GM23338 (cell line): ENCODE measurements at regions not wholly inside any gene's neighbourhood (a gene's known extent, or its start where the extent isn't known, plus 50 kb on each side); places are given as distances from the start of the nearest gene placed in this dataset.

Experiments
- ATAC-seq: fragments of 200-7000 bp; cut with Tn5 transposase; 3 replicates; pipeline ENCODE4 v1.9.1; 2020
- DNase-seq: peaks from one replicate; pipeline ENCODE4 v3.0.0-alpha.2; 2015; ENCODE audit warnings: low spot score
- H2AFZ ChIP-seq: fragments of 200-600 bp; sonication (generic); 2 replicates; pipeline ENCODE4 v1.8.0; 2016; ENCODE audit warnings: antibody characterized with exemption, mild to moderate bottlenecking, moderate library complexity
- H3F3A ChIP-seq: fragments of 200-600 bp; sonication (generic); replicated peaks from 2 replicates; pipeline ENCODE4 v1.8.0; 2017; ENCODE audit warnings: antibody characterized with exemption, mixed run types, low read depth
- H3K27ac ChIP-seq: fragments of 200-600 bp; sonication (generic); 2 replicates; pipeline ENCODE4 v1.6.1; 2016; ENCODE audit warnings: low read depth
- H3K27me3 ChIP-seq: fragments of 200-600 bp; sonication (generic); 2 replicates; pipeline ENCODE4 v1.8.0; 2016; ENCODE audit warnings: mild to moderate bottlenecking, mixed run types, moderate library complexity; ENCODE audit not compliant: insufficient read depth
- H3K36me3 ChIP-seq: fragments of 200-600 bp; sonication (generic); 2 replicates; pipeline ENCODE4 v1.8.0; 2016; ENCODE audit warnings: mild to moderate bottlenecking; ENCODE audit not compliant: insufficient read depth
- H3K4me1 ChIP-seq: fragments of 200-600 bp; sonication (generic); 2 replicates; pipeline ENCODE4 v1.8.0; 2016; ENCODE audit warnings: mild to moderate bottlenecking, moderate library complexity; ENCODE audit not compliant: insufficient read depth
- H3K4me2 ChIP-seq: fragments of 200-600 bp; sonication (generic); 2 replicates; pipeline ENCODE4 v1.7.1; 2017; ENCODE audit warnings: mixed run types
- H3K4me3 ChIP-seq: fragments of 200-600 bp; sonication (generic); 2 replicates; pipeline ENCODE4 v1.6.1; 2016; ENCODE audit warnings: mixed run types
- H3K79me2 ChIP-seq: fragments of 200-600 bp; sonication (generic); replicated peaks from 2 replicates; pipeline ENCODE4 v1.8.0; 2017; ENCODE audit warnings: mild to moderate bottlenecking; ENCODE audit not compliant: insufficient read depth
- H3K9me2 ChIP-seq: fragments of 200-600 bp; sonication (generic); 2 replicates; pipeline ENCODE4 v1.8.0; 2017; ENCODE audit not compliant: insufficient read depth
- H4K20me1 ChIP-seq: fragments of 200-600 bp; sonication (generic); replicated peaks from 2 replicates; pipeline ENCODE4 v1.8.0; 2017; ENCODE audit warnings: mild to moderate bottlenecking; ENCODE audit not compliant: insufficient read depth
- H3K27ac Mint-ChIP-seq: 2 replicates; pipeline ENCODE4 v1.8.0; 2020; ENCODE audit warnings: inconsistent platforms, mild to moderate bottlenecking, moderate library complexity, mixed read lengths
- H3K27me3 Mint-ChIP-seq: 3 replicates; pipeline ENCODE4 v1.8.0; 2022; ENCODE audit warnings: low read depth, mild to moderate bottlenecking, moderate library complexity, mixed read lengths, inconsistent platforms; ENCODE audit not compliant: insufficient read depth, poor library complexity
- H3K36me3 Mint-ChIP-seq: 3 replicates; pipeline ENCODE4 v1.8.0; 2021; ENCODE audit warnings: low read depth, mild to moderate bottlenecking, inconsistent platforms, moderate library complexity, mixed read lengths
- H3K4me1 Mint-ChIP-seq: 3 replicates; pipeline ENCODE4 v1.8.0; 2020; ENCODE audit warnings: mild to moderate bottlenecking, inconsistent platforms, mixed read lengths
- H3K4me3 Mint-ChIP-seq: 3 replicates; pipeline ENCODE4 v1.8.0; 2021; ENCODE audit warnings: moderate library complexity, mild to moderate bottlenecking, inconsistent platforms, mixed read lengths
- H3K9me3 Mint-ChIP-seq: 3 replicates; pipeline ENCODE4 v1.8.0; 2020; ENCODE audit warnings: moderate library complexity, mild to moderate bottlenecking, inconsistent platforms, mixed read lengths
- CREB1 ChIP-seq: fragments of 250-450 bp; sonication (Bioruptor Pico); IDR thresholded peaks from 2 replicates; pipeline ENCODE4 v1.5.0; 2020; ENCODE audit warnings: low read depth, mild to moderate bottlenecking, moderate library complexity
- EZH2 ChIP-seq: fragments of 200-600 bp; sonication (generic); IDR thresholded peaks from one replicate; pipeline ENCODE4 v1.8.0; 2017; ENCODE audit warnings: antibody characterized with exemption, mild to moderate bottlenecking, low read depth; ENCODE audit not compliant: unreplicated experiment
- EZH2phosphoT487 ChIP-seq: fragments of 200-600 bp; sonication (generic); IDR thresholded peaks from one replicate; pipeline ENCODE4 v1.8.1; 2018; ENCODE audit warnings: antibody characterized with exemption; ENCODE audit not compliant: unreplicated experiment
- JUNB ChIP-seq: IDR thresholded peaks from one replicate; pipeline ENCODE4 v1.6.1; 2016; ENCODE audit warnings: antibody characterized with exemption; ENCODE audit not compliant: unreplicated experiment
- NANOG ChIP-seq: IDR thresholded peaks from 2 replicates; pipeline ENCODE4 v1.6.1; 2016; ENCODE audit warnings: antibody characterized with exemption, borderline replicate concordance
- POLR2AphosphoS5 ChIP-seq: IDR thresholded peaks from 2 replicates; pipeline ENCODE4 v1.6.1; 2016; ENCODE audit warnings: antibody characterized with exemption, low read depth
- STAT1 ChIP-seq: IDR thresholded peaks from one replicate; pipeline ENCODE4 v1.6.1; 2016; ENCODE audit warnings: antibody characterized with exemption; ENCODE audit not compliant: unreplicated experiment
- ZNF114 ChIP-seq: fragments of 250-450 bp; sonication (Bioruptor Pico); IDR thresholded peaks from 2 replicates; pipeline ENCODE4 v1.5.0; 2020; ENCODE audit warnings: mild to moderate bottlenecking, moderate library complexity
- ZNF331 ChIP-seq: fragments of 250-450 bp; sonication (Bioruptor Pico); IDR thresholded peaks from 2 replicates; pipeline ENCODE4 v1.5.0; 2020; ENCODE audit warnings: low read depth, mild to moderate bottlenecking, moderate library complexity
- TF ChIP-seq, protein P1 (sequence below): fragments of 250-450 bp; sonication (Bioruptor Pico); IDR thresholded peaks from 2 replicates; pipeline ENCODE4 v1.5.0; 2020; ENCODE audit warnings: mild to moderate bottlenecking, moderate library complexity
- TF ChIP-seq, protein P2 (sequence below): IDR thresholded peaks from 2 replicates; pipeline ENCODE4 v1.6.1; 2016; ENCODE audit warnings: antibody characterized with exemption
- TF ChIP-seq, protein P3 (sequence below), 2 experiments: fragments of 200-600 bp in 1 of 2; sonication (generic) in 1 of 2; conservative IDR thresholded peaks; 2 replicates each; pipeline versions ENCODE4 v1.5.1 to v1.6.1; 2016 to 2017; ENCODE audit warnings: antibody characterized with exemption in 2 of 2, low read depth in 2 of 2, mild to moderate bottlenecking in 2 of 2, moderate library complexity in 1 of 2
- TF ChIP-seq, protein P4 (sequence below): IDR thresholded peaks from one replicate; pipeline ENCODE4 v1.6.1; 2018; ENCODE audit warnings: antibody characterized with exemption; ENCODE audit not compliant: unreplicated experiment

DNA sequence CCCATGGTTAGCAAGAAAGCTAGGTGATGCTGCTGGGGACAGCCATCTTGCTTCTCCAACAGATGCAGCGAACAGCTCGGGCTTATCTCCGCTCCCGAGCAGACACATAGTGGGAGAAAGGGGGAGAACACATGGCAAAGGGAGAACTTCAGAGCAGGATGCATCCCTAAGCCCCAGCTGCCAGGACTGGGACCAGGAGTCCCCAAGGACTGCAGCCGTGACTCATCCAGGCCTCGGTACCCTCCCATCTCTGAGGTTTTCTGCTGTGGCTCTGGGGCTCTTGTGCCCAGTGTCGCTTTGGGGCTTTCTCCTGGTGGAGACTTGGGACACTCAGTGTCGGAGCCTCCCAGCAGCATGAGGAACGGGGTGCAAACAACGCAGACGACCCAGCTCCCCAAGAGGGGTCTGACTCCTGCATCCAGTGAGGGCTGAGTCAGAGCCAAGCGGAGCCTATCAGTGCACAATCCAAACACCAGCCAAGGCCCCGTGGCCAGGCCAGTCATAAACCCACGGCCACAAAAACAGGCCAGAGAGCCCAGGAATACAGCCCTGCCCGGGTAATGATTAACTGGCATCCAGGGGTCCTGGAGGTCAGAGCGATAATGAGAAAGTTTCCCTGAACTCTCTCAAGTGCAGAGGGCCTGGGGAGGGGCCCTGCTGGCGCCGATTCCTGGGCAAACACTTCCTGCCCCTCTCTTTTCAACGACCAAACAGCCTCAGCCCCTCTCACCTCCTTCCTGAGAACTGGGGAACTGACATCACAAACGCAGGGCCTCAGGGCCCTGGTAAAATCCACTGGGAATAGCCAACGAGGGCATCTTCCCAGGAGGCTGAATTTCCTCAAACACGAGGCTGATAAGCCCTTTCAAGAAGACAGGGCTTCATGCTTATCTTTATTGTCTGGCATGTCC, 202.9 kb downstream of the USP12 start:
- DNase-seq (no peak), ATAC-seq (no peak)
- H3K27me3 ChIP-seq, result no peaks in the 10 kb centered on the region
- no peaks in the 10 kb centered on the region for H4K20me1 ChIP-seq
- TF ChIP-seq ZNF331 (no peak), ZNF114 (CRISPR knock-in tag) (no peak), JUNB (no peak), POLR2AphosphoS5 (no peak), EZH2 (no peak), CREB1 (CRISPR knock-in tag) (no peak), NANOG (no peak), EZH2phosphoT487 (no peak), STAT1 (no peak)
- TF ChIP-seq, protein P1, sequence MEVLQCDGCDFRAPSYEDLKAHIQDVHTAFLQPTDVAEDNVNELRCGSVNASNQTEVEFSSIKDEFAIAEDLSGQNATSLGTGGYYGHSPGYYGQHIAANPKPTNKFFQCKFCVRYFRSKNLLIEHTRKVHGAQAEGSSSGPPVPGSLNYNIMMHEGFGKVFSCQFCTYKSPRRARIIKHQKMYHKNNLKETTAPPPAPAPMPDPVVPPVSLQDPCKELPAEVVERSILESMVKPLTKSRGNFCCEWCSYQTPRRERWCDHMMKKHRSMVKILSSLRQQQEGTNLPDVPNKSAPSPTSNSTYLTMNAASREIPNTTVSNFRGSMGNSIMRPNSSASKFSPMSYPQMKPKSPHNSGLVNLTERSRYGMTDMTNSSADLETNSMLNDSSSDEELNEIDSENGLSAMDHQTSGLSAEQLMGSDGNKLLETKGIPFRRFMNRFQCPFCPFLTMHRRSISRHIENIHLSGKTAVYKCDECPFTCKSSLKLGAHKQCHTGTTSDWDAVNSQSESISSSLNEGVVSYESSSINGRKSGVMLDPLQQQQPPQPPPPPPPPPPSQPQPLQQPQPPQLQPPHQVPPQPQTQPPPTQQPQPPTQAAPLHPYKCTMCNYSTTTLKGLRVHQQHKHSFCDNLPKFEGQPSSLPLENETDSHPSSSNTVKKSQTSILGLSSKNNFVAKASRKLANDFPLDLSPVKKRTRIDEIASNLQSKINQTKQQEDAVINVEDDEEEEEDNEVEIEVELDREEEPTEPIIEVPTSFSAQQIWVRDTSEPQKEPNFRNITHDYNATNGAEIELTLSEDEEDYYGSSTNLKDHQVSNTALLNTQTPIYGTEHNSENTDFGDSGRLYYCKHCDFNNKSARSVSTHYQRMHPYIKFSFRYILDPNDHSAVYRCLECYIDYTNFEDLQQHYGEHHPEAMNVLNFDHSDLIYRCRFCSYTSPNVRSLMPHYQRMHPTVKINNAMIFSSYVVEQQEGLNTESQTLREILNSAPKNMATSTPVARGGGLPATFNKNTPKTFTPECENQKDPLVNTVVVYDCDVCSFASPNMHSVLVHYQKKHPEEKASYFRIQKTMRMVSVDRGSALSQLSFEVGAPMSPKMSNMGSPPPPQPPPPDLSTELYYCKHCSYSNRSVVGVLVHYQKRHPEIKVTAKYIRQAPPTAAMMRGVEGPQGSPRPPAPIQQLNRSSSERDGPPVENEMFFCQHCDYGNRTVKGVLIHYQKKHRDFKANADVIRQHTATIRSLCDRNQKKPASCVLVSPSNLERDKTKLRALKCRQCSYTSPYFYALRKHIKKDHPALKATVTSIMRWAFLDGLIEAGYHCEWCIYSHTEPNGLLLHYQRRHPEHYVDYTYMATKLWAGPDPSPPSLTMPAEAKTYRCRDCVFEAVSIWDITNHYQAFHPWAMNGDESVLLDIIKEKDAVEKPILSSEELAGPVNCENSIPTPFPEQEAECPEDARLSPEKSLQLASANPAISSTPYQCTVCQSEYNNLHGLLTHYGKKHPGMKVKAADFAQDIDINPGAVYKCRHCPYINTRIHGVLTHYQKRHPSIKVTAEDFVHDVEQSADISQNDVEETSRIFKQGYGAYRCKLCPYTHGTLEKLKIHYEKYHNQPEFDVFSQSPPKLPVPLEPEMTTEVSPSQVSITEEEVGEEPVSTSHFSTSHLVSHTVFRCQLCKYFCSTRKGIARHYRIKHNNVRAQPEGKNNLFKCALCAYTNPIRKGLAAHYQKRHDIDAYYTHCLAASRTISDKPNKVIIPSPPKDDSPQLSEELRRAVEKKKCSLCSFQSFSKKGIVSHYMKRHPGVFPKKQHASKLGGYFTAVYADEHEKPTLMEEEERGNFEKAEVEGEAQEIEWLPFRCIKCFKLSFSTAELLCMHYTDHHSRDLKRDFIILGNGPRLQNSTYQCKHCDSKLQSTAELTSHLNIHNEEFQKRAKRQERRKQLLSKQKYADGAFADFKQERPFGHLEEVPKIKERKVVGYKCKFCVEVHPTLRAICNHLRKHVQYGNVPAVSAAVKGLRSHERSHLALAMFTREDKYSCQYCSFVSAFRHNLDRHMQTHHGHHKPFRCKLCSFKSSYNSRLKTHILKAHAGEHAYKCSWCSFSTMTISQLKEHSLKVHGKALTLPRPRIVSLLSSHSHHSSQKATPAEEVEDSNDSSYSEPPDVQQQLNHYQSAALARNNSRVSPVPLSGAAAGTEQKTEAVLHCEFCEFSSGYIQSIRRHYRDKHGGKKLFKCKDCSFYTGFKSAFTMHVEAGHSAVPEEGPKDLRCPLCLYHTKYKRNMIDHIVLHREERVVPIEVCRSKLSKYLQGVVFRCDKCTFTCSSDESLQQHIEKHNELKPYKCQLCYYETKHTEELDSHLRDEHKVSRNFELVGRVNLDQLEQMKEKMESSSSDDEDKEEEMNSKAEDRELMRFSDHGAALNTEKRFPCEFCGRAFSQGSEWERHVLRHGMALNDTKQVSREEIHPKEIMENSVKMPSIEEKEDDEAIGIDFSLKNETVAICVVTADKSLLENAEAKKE (CRISPR knock-in tag), result no peak
- TF ChIP-seq, protein P2, sequence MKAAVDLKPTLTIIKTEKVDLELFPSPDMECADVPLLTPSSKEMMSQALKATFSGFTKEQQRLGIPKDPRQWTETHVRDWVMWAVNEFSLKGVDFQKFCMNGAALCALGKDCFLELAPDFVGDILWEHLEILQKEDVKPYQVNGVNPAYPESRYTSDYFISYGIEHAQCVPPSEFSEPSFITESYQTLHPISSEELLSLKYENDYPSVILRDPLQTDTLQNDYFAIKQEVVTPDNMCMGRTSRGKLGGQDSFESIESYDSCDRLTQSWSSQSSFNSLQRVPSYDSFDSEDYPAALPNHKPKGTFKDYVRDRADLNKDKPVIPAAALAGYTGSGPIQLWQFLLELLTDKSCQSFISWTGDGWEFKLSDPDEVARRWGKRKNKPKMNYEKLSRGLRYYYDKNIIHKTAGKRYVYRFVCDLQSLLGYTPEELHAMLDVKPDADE, result no peak
- TF ChIP-seq, protein P3, sequence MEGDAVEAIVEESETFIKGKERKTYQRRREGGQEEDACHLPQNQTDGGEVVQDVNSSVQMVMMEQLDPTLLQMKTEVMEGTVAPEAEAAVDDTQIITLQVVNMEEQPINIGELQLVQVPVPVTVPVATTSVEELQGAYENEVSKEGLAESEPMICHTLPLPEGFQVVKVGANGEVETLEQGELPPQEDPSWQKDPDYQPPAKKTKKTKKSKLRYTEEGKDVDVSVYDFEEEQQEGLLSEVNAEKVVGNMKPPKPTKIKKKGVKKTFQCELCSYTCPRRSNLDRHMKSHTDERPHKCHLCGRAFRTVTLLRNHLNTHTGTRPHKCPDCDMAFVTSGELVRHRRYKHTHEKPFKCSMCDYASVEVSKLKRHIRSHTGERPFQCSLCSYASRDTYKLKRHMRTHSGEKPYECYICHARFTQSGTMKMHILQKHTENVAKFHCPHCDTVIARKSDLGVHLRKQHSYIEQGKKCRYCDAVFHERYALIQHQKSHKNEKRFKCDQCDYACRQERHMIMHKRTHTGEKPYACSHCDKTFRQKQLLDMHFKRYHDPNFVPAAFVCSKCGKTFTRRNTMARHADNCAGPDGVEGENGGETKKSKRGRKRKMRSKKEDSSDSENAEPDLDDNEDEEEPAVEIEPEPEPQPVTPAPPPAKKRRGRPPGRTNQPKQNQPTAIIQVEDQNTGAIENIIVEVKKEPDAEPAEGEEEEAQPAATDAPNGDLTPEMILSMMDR (conservative IDR thresholded peaks at IDR 0.05; ENCODE audit: low read depth in 2 of 2), result no peak
- TF ChIP-seq, protein P4, sequence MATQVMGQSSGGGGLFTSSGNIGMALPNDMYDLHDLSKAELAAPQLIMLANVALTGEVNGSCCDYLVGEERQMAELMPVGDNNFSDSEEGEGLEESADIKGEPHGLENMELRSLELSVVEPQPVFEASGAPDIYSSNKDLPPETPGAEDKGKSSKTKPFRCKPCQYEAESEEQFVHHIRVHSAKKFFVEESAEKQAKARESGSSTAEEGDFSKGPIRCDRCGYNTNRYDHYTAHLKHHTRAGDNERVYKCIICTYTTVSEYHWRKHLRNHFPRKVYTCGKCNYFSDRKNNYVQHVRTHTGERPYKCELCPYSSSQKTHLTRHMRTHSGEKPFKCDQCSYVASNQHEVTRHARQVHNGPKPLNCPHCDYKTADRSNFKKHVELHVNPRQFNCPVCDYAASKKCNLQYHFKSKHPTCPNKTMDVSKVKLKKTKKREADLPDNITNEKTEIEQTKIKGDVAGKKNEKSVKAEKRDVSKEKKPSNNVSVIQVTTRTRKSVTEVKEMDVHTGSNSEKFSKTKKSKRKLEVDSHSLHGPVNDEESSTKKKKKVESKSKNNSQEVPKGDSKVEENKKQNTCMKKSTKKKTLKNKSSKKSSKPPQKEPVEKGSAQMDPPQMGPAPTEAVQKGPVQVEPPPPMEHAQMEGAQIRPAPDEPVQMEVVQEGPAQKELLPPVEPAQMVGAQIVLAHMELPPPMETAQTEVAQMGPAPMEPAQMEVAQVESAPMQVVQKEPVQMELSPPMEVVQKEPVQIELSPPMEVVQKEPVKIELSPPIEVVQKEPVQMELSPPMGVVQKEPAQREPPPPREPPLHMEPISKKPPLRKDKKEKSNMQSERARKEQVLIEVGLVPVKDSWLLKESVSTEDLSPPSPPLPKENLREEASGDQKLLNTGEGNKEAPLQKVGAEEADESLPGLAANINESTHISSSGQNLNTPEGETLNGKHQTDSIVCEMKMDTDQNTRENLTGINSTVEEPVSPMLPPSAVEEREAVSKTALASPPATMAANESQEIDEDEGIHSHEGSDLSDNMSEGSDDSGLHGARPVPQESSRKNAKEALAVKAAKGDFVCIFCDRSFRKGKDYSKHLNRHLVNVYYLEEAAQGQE, result no peak
- no peak overlapping the region for H3K27ac ChIP-seq
- peaks cover 9% of the 10 kb centered on the region for H3K4me1 ChIP-seq
- Mint-ChIP-seq H3K27ac (no peak overlapping the region), H3K27me3 (peaks cover 12% of the 10 kb centered on the region), H3K36me3 (no peaks in the 10 kb centered on the region; the same call in 2 of the 3 replicates), H3K9me3 (peaks cover 5% of the 10 kb centered on the region; the same call in 2 of the 3 replicates), H3K4me3 (no peak overlapping the region), H3K4me1 (peaks cover 12% of the 10 kb centered on the region)
- no peaks in the 10 kb centered on the region for H3K36me3 ChIP-seq
- no peaks in the 10 kb centered on the region for H3K79me2 ChIP-seq
- no peak overlapping the region for H3K4me2 ChIP-seq
- H3K4me3 ChIP-seq, result no peak overlapping the region
- peak overlapping the region; percentile 81; the same call in 1 of the 2 replicates for H2AFZ ChIP-seq
- H3K9me2 ChIP-seq, result no peaks in the 10 kb centered on the region
- H3F3A ChIP-seq, result no peaks in the 10 kb centered on the region; the same call in 1 of the 2 replicates
